ENCODE measurements at regions not wholly inside any gene's neighbourhood (a gene's known extent, or its start where the extent isn't known, plus 50 kb on each side); places are given as distances from the start of the nearest gene placed in this dataset.
"Not testable (repeated sequence)": the region's sequence is repeated elsewhere in the genome, so short reads cannot be mapped to it uniquely, and the experiment has no call there.

DNA sequence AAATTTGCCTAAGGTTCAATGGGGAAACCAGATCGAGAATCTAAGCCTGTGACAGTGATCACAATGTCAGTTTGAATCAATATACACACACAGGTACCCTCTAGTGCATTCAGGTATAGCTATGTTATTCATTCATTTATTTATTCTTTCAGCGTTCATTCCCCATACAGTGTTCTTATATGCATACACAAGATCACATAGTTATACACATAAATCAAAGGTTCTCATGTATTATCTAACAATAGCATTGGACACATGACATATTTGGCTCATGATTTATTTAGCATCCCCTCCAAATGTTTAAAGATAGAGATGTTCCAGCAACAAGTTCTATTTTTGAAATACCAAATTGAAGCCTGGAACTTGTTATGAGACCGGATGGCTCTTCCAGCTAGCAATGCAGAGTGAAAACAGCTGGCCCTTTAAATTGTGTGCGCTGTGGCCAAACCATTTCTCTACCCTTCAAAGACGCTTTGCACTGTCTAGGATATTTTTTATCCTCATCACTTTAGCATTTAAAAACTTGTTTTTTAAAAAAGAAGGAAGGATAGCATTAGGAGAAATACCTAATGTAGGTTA is 131.0 kb downstream of the ATXN3L start:
- Mint-ChIP-seq H3K4me3 (no peak overlapping the region), H3K4me1 (ENCODE audit: low read depth) (no peaks in the 10 kb centered on the region), H3K27me3 (no peaks in the 10 kb centered on the region), H3K36me3 (ENCODE audit: low read depth) (no peaks in the 10 kb centered on the region), H3K27ac (no peak overlapping the region), H3K9me3 (peaks cover 1% of the 10 kb centered on the region)
- DNase-seq = no peak
- CTCF ChIA-PET = no interaction called here
- no peak for ATAC-seq
- TF ChIP-seq, protein P1, sequence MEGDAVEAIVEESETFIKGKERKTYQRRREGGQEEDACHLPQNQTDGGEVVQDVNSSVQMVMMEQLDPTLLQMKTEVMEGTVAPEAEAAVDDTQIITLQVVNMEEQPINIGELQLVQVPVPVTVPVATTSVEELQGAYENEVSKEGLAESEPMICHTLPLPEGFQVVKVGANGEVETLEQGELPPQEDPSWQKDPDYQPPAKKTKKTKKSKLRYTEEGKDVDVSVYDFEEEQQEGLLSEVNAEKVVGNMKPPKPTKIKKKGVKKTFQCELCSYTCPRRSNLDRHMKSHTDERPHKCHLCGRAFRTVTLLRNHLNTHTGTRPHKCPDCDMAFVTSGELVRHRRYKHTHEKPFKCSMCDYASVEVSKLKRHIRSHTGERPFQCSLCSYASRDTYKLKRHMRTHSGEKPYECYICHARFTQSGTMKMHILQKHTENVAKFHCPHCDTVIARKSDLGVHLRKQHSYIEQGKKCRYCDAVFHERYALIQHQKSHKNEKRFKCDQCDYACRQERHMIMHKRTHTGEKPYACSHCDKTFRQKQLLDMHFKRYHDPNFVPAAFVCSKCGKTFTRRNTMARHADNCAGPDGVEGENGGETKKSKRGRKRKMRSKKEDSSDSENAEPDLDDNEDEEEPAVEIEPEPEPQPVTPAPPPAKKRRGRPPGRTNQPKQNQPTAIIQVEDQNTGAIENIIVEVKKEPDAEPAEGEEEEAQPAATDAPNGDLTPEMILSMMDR (IDR thresholded peaks at IDR 0.05) = no peak
- intact Hi-C loops (cut with micrococcal nuclease) = no loop called here
- POLR2A ChIA-PET = no interaction called here

DNA sequence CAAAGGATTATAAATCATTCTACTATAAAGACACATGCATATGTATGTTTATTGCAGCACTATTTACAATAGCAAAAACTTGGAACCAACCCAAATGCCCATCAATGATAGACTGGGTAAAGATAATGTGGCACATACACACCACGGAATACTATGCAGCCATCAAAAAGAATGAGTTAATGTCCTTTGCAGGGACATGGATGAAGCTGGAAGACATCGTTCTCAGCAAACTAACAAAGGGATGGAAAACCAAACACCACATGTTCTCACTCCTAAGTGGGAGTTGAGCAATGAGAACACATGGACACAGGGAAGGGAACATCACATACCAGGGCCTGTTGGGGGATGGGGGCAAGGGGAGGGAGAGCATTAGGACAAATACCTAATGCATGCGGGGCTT is 133.2 kb downstream of the ATXN3L start:
- H3K36me3 Mint-ChIP-seq (ENCODE audit: low read depth); H3K27ac Mint-ChIP-seq; H3K4me3 Mint-ChIP-seq; intact Hi-C loops (cut with micrococcal nuclease); H3K27me3 Mint-ChIP-seq; CTCF ChIA-PET; ATAC-seq; POLR2A ChIA-PET; H3K4me1 Mint-ChIP-seq (ENCODE audit: low read depth); DNase-seq; H3K9me3 Mint-ChIP-seq: not testable (repeated sequence)

DNA sequence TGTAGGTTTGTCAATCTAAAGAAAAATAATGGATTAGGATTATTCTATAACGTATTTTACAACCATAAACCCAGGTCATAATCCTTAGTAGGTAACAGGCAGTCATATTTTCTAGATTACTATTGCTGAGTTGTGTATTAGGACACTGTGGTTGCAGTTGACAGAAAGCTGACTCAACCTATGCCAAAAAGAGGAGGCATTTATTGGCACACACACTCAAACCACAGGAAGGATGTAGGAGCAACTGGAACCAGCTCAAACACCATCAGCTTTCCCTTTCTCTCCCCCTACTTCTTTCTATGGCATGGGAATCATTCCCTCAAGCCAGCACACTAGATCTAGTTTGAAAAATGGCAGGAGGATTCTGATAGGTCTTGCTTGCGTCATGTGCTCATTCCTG is 136.4 kb upstream of the FAM9C start:
- no peak for ATAC-seq
- H3K36me3 Mint-ChIP-seq (ENCODE audit: low read depth) = no peaks in the 10 kb centered on the region

DNA sequence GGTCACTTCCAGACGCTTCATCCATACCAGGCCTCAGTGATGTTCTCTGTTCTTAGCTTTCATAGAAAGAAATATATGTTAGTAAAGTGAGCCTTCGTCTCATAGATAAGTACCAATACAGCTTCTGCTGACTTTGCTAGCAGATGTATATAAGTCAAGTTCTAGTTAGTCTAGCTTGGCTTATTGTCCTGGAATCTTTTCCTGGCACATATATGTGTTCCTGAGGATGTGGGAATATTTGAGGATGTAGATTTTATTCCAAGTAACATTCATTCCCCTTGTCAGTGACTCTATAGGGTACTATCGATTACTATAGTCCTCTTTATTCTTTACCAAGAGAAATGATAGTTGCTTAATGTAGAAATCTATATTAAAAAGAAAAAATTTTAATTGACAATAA is 135.2 kb upstream of the FAM9C start:
- DNase-seq (no peak), ATAC-seq (no peak)
- H3K27ac Mint-ChIP-seq = no peak overlapping the region
- CTCF ChIA-PET = interaction anchor here (0.7 kb wide), 1 partner anchor 20 kb away, joined by 3 read pairs; no protein-coding TSS in a partner anchor
- H3K36me3 Mint-ChIP-seq (ENCODE audit: low read depth) = no peaks in the 10 kb centered on the region
- no peak overlapping the region for H3K4me3 Mint-ChIP-seq
- peaks cover 10% of the 10 kb centered on the region for H3K4me1 Mint-ChIP-seq (ENCODE audit: low read depth)
- intact Hi-C loops (cut with micrococcal nuclease) = no loop called here
- TF ChIP-seq, protein P1 (IDR thresholded peaks at IDR 0.05) = no peak
- no peaks in the 10 kb centered on the region for H3K9me3 Mint-ChIP-seq
- no peaks in the 10 kb centered on the region for H3K27me3 Mint-ChIP-seq
- POLR2A ChIA-PET = no interaction called here

More for the DNA sequence above, 136.4 kb upstream of the FAM9C start:
- Mint-ChIP-seq H3K4me3 (no peak overlapping the region), H3K27me3 (no peaks in the 10 kb centered on the region), H3K9me3 (no peaks in the 10 kb centered on the region), H3K4me1 (ENCODE audit: low read depth) (peaks cover 10% of the 10 kb centered on the region), H3K27ac (no peak overlapping the region)
- TF ChIP-seq, protein P1 (IDR thresholded peaks at IDR 0.05) = no peak
- ChIA-PET POLR2A (no interaction called here), CTCF (no interaction called here)
- DNase-seq = no peak
- intact Hi-C loops (cut with micrococcal nuclease) = no loop called here

DNA sequence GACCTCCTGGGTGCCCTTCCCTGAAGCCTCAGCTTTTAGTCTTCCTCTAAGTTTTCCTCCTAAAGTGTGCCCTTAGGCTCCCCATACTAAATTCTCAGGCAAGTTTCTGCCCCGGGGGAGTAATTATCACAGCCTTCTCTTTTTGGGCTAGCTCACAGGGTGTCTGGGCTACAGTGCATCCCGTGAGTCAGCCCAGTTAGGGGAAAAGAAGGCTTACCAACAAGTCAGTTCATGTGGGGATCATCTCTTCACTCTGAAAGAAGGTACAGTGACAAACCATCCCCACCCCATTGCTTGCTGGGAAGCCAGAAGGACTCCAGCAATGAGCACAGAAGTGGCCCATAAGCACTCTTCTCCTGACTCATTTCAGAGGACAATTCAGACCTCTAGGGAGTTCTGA is 134.7 kb upstream of the FAM9C start:
- ChIA-PET CTCF (no interaction called here), POLR2A (no interaction called here)
- DNase-seq = no peak
- TF ChIP-seq, protein P1 (IDR thresholded peaks at IDR 0.05) = no peak
- no peak for ATAC-seq
- Mint-ChIP-seq H3K4me1 (ENCODE audit: low read depth) (peaks cover 10% of the 10 kb centered on the region), H3K27me3 (no peaks in the 10 kb centered on the region), H3K9me3 (no peaks in the 10 kb centered on the region), H3K4me3 (no peak overlapping the region), H3K27ac (no peak overlapping the region), H3K36me3 (ENCODE audit: low read depth) (no peaks in the 10 kb centered on the region)
- intact Hi-C loops (cut with micrococcal nuclease) = no loop called here
